Coronary artery (tissue), 2 donors: ENCODE measurements at regions not wholly inside any gene's neighbourhood (a gene's known extent, or its start where the extent isn't known, plus 50 kb on each side); places are given as distances from the start of the nearest gene placed in this dataset.

Source experiments
- DNase-seq: peaks from one replicate; pipeline ENCODE4 v3.0.0-alpha.2; 2017; ENCODE audit warnings: low spot score
- H3K27ac ChIP-seq, 2 donors: fragments of 200-600 bp; sonication (generic); one replicate each; pipeline ENCODE4 v1.5.1; 2016 to 2019
- H3K4me3 ChIP-seq: fragments of 200-600 bp; sonication (generic); 2 replicates; pipeline ENCODE4 v1.5.1; 2016; ENCODE audit warnings: mild to moderate bottlenecking, moderate library complexity
- CTCF ChIP-seq: fragments of 200-600 bp; sonication (generic); IDR thresholded peaks from one replicate; pipeline ENCODE4 v1.5.1; 2019; ENCODE audit warnings: antibody characterized with exemption

DNA sequence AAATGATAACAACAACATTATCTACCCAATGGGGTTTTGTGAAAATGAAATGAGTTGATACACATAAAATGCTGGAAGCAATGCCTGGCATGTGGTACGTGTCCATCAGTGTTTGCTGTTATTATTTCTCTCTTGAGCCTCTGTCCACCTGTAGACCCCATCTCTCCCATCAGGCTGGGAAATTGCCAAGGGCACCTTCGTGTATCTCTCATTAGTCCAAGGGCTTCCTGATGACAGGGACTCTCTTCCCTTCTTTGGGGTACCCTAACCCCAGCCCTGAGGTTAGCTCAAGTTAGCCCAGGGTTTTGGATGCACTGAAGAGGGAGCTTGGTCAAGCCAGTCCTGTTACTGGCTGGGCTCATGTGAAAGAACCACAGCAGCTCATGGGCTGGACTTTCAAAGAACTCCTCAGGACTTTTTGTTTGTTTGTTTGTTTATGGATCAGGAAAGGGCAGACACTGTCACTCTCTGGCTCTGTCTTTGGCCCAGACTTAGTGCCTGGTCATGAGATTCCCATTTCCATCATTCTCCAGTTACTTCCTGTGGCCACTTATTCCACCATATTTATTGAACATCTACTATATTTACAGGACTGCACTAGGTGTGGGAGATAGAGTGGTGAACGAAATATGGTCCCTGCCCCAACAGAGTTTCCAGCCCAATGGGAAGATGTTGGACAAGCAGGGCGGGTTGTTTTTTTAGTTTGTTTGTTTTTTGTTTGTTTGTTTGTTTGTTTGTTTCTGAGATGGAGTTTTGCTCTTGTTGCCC is 57.4 kb downstream of the NAV1 start:
- TF ChIP-seq CTCF: no peak
- Histone ChIP-seq H3K27ac (no peak overlapping the region), H3K4me3 (no peak overlapping the region)
- DNase-seq: no peak

DNA sequence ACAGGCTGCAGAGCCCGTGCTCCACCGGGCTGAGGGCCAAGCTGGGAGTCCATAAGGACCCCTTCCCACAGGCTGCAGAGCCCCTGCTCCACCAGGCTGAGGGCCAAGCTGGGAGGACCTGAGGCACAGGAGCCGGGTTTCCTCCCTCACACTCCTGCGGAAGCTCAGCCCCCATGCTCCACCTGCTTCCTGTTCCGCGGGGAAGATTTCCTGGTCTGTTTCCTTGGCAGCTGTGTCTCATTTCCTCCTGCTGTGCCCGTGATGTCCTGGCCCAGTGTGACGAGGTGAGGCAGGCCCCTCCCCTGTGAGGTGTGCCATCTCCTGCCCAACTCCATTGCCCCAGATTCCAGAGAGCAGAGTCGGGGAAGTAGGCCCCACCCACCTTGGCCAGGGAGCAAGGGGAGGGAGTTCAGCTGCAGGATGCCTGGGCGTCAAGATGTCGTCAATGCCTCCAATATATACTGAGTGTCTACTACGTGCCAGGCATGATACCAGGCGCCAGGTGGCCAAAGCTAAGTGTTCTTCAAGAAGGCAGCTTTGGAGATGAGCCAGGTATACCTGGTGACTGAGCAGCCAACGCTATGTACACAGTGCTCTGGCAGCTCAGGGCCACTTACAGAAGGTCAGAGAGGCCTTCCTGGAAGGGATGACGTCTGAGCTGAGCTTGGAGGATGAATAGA is 58.8 kb downstream of the NAV1 start:
- DNase-seq: no peak
- Histone ChIP-seq H3K4me3 (no peak overlapping the region), H3K27ac (no peak overlapping the region)
- no peak for TF ChIP-seq CTCF

DNA sequence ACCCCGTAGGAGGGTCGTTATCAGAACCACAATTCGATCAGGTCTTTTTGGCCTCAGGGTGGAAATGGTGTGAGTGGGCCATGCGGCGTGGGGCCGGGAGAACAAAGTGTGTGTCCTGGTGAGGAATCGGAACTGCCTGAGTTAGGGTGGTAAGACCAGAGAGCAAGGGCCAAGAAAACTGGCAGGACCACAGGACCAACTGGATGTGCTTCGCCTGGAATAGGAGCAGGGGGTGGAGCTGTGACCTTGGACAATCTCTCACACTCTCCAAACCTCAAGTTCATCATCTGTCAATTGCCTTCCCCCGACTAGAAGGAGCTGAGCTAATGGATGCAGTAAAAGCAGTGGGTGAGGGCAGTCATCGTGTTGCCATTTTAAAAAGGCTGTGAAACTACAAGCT is 59.5 kb downstream of the NAV1 start:
- H3K4me3 ChIP-seq: no peak overlapping the region
- no peak overlapping the region for H3K27ac ChIP-seq
- no peak for DNase-seq
- no peak for TF ChIP-seq CTCF

DNA sequence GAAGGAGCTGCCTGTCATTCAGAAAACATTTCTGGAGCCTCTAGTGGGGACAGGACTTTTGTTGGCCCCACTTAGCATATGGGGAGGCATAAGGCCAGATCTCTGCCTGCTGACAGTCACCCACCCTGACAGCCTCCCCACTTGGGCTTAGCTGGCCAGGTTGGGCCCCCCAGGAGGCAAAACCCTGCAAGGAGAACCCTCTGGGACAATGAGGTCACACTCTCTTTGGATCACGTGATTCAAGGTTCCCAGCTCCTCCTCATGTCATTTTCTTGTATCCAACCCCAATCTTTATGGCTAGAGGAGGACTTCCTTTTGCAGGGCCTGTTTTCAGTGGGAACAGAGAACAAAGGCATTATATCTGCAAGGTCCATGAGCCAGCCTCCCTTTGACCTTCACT is 60.0 kb downstream of the NAV1 start:
- TF ChIP-seq CTCF: no peak
- no peak overlapping the region for H3K4me3 ChIP-seq
- DNase-seq: no peak
- no peak overlapping the region for H3K27ac ChIP-seq

DNA sequence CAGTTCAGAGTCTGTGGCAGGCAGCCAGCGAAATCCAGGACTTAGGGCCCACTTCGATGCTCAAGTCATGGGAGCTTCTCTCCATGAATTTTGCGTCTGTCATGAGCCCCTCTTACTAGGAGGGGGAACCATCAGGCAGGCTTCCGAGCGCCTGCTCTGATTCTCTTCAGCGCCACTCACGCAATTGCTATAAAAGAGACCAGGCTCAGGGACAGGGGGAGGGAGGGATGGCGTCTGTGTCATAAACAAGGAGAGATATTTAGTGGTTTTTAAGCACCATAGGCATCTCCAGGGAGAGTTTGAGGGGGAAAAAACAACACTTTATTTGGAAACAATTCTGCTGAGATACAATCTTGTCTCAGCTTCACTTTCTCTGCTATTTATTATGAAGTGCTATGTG is 60.6 kb downstream of the NAV1 start:
- Histone ChIP-seq H3K27ac (no peak overlapping the region), H3K4me3 (no peak overlapping the region)
- TF ChIP-seq CTCF: no peak
- no peak for DNase-seq

- DNase-seq: no peak
- Histone ChIP-seq H3K4me3 (no peak overlapping the region), H3K27ac (no peak overlapping the region)
- no peak for TF ChIP-seq CTCF
Measured at GRCh38 chr1:201602413-201603265, 63.7 kb downstream of the NAV1 start.
